Smooth muscle cell (in vitro differentiated cells): ENCODE measurements at regions not wholly inside any gene's neighbourhood (a gene's known extent, or its start where the extent isn't known, plus 50 kb on each side); places are given as distances from the start of the nearest gene placed in this dataset.

Experiments used
- DNase-seq: peaks from one replicate; lab custom pipeline; 2025; ENCODE audit not compliant: unreplicated experiment; lab: John Stamatoyannopoulos, UW
- H2AFZ ChIP-seq: fragments of 200-600 bp; sonication (generic); 2 replicates; pipeline ENCODE4 v1.6.0; 2016; ENCODE audit warnings: antibody characterized with exemption, low read depth, mild to moderate bottlenecking
- H3F3A ChIP-seq: fragments of 200-600 bp; sonication (generic); 2 replicates; pipeline ENCODE4 v1.6.0; 2017; ENCODE audit warnings: antibody characterized with exemption, low read depth
- H3K27ac ChIP-seq: fragments of 200-600 bp; sonication (generic); 2 replicates; pipeline ENCODE4 v1.5.1; 2016; ENCODE audit warnings: low read depth, mild to moderate bottlenecking
- H3K27me3 ChIP-seq: fragments of 200-600 bp; sonication (generic); 2 replicates; pipeline ENCODE4 v1.6.1; 2016; ENCODE audit warnings: low read depth, mild to moderate bottlenecking
- H3K36me3 ChIP-seq: fragments of 200-600 bp; sonication (generic); 2 replicates; pipeline ENCODE4 v1.5.1; 2016; ENCODE audit warnings: low read depth
- H3K4me1 ChIP-seq: fragments of 200-600 bp; sonication (generic); 2 replicates; pipeline ENCODE4 v1.5.1; 2016; ENCODE audit warnings: low read depth
- H3K4me2 ChIP-seq: fragments of 200-600 bp; sonication (generic); 2 replicates; pipeline ENCODE4 v1.6.0; 2016; ENCODE audit warnings: mild to moderate bottlenecking
- H3K4me3 ChIP-seq: fragments of 200-600 bp; sonication (generic); 2 replicates; pipeline ENCODE4 v1.5.1; 2016; ENCODE audit warnings: mild to moderate bottlenecking
- H3K79me2 ChIP-seq: fragments of 200-600 bp; sonication (generic); 2 replicates; pipeline ENCODE4 v1.6.0; 2016; ENCODE audit warnings: low read depth, mild to moderate bottlenecking
- H3K9ac ChIP-seq: fragments of 200-600 bp; sonication (generic); 2 replicates; pipeline ENCODE4 v1.6.0; 2016; ENCODE audit warnings: low read depth
- H3K9me3 ChIP-seq: fragments of 200-600 bp; sonication (generic); replicated peaks from 2 replicates; pipeline ENCODE4 v1.5.1; 2016; ENCODE audit warnings: low read depth
- H4K20me1 ChIP-seq: fragments of 200-600 bp; sonication (generic); 2 replicates; pipeline ENCODE4 v1.6.0; 2016; ENCODE audit warnings: low read depth
- WGBS: methylation state at CpG from one replicate; pipeline ENCODE4 v1.1.7; 2016; ENCODE audit warnings: low lambda C conversion rate; 5-methylcytosine and 5-hydroxymethylcytosine counted together
- TF ChIP-seq, protein P1 (sequence below): fragments of 200-600 bp; sonication (generic); IDR thresholded peaks from 2 replicates; pipeline ENCODE4 v1.5.1; 2017; ENCODE audit warnings: borderline replicate concordance, mild to moderate bottlenecking, antibody characterized with exemption; ENCODE audit not compliant: insufficient read depth, poor library complexity, severe bottlenecking

DNA sequence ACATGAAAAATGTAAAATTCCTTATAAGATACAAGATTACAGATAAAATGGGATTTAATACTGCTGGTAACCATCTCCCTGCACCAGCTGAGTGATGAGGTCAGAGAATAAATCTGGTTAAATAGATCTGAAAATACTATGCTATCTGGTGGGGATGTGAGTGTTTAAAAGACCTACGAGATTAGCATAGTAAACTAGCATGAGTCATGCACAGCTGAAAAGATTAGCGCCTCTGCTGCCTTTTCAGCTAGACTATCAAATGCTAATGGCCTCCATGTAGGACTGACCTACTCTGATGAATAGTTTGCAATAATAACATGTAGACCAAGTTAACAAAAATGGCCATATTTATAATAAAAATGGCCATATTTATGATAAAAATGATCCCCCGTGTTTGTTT lies 553.3 kb downstream of the C6orf118 start:
- Histone ChIP-seq H3K79me2 (no peaks in the 10 kb centered on the region), H3K4me3 (no peak overlapping the region), H3K27ac (no peak overlapping the region), H3K27me3 (no peaks in the 10 kb centered on the region), H3K4me1 (peaks cover 15% of the 10 kb centered on the region), H3F3A (peaks cover 3% of the 10 kb centered on the region), H3K9me3 (no peaks in the 10 kb centered on the region), H2AFZ (no peak overlapping the region), H3K4me2 (no peak overlapping the region), H4K20me1 (no peaks in the 10 kb centered on the region), H3K9ac (no peak overlapping the region), H3K36me3 (no peaks in the 10 kb centered on the region)
- 37% methylated on average over 3 of the region's 3 CpGs for WGBS
- TF ChIP-seq, protein P1, sequence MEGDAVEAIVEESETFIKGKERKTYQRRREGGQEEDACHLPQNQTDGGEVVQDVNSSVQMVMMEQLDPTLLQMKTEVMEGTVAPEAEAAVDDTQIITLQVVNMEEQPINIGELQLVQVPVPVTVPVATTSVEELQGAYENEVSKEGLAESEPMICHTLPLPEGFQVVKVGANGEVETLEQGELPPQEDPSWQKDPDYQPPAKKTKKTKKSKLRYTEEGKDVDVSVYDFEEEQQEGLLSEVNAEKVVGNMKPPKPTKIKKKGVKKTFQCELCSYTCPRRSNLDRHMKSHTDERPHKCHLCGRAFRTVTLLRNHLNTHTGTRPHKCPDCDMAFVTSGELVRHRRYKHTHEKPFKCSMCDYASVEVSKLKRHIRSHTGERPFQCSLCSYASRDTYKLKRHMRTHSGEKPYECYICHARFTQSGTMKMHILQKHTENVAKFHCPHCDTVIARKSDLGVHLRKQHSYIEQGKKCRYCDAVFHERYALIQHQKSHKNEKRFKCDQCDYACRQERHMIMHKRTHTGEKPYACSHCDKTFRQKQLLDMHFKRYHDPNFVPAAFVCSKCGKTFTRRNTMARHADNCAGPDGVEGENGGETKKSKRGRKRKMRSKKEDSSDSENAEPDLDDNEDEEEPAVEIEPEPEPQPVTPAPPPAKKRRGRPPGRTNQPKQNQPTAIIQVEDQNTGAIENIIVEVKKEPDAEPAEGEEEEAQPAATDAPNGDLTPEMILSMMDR = no peak
- DNase-seq = no peak

DNA sequence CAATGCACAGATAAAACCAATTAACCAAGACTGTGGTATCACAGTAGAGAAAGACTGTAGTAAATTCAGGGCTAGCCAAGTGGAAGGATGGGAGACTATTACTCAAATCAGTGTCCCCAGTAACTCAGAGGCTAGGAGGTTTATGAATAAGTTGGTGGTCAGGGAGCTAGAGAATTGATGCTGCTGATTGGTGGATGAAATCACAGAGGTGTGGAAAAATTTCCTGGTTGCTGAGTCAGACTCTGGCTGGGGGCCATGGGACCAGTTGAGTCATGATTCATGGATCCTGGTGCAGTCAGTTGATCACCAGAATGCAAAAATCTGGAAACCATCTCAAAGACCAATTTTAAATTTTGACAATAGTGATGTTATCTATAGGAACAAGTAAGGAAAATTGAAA lies 555.9 kb downstream of the C6orf118 start:
- Histone ChIP-seq H3K27ac (no peak overlapping the region), H4K20me1 (no peaks in the 10 kb centered on the region), H3K9ac (no peak overlapping the region), H3F3A (peaks cover 14% of the 10 kb centered on the region), H3K4me2 (no peak overlapping the region), H3K79me2 (no peaks in the 10 kb centered on the region), H3K9me3 (no peaks in the 10 kb centered on the region), H3K36me3 (no peaks in the 10 kb centered on the region), H3K27me3 (no peaks in the 10 kb centered on the region), H3K4me3 (no peak overlapping the region), H3K4me1 (peaks cover 15% of the 10 kb centered on the region), H2AFZ (no peak overlapping the region)
- TF ChIP-seq, protein P1 = no peak
- no peak for DNase-seq

DNA sequence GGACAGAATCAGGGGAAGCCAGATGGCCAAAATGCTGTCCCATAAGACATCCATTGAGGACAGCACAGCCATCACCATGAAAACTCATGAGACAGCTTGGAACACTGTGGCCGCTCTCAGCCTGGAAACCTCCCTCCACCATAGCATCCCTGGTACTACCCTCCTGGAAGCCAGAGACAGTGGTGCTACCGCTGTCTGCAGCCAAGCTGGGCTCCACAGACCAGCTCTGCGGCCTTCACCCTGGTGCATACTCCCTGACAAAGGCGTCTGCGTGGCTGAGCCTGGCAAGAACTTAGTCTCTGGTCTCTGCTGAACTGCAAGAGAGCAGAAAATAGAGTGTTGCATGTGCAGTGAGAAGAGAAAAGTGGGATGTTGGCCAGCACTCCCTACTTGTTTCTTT lies 558.0 kb downstream of the C6orf118 start:
- H3K79me2 ChIP-seq = no peaks in the 10 kb centered on the region
- H3K9ac ChIP-seq = no peak overlapping the region
- no peak overlapping the region for H3K4me2 ChIP-seq
- H2AFZ ChIP-seq = no peak overlapping the region
- H3K27me3 ChIP-seq = no peaks in the 10 kb centered on the region
- no peaks in the 10 kb centered on the region for H3K36me3 ChIP-seq
- TF ChIP-seq, protein P1 = no peak
- H3K4me3 ChIP-seq = no peak overlapping the region
- DNase-seq = no peak
- H3K4me1 ChIP-seq = peaks cover 11% of the 10 kb centered on the region
- H3K9me3 ChIP-seq = no peaks in the 10 kb centered on the region
- no peak overlapping the region for H3K27ac ChIP-seq
- 89% methylated on average over 5 of the region's 5 CpGs for WGBS
- H4K20me1 ChIP-seq = no peaks in the 10 kb centered on the region
- peaks cover 16% of the 10 kb centered on the region for H3F3A ChIP-seq

DNA sequence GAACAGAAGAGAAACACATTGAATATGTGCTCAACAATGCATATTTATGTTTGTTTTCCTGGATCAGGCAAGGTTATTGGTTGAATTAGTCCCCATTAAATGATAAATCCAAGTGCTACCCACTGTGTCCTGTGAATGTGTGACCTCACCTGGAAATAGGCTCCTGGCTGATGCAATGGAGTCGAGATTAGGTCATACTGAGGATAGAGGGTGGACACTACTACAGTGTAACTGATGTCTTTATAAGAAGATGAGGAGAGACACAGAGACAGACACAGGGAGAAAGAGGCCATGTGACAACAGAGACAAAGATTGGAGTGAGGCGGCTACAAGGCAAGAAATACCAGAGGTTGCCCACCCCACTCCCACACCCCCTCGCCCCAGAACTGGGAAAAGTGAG lies 559.3 kb downstream of the C6orf118 start:
- DNase-seq = no peak
- Histone ChIP-seq H3K4me2 (peak overlapping the region; percentile 72), H3F3A (peaks cover 16% of the 10 kb centered on the region), H3K27me3 (no peaks in the 10 kb centered on the region), H3K4me1 (peaks cover 5% of the 10 kb centered on the region), H4K20me1 (no peaks in the 10 kb centered on the region), H3K79me2 (no peaks in the 10 kb centered on the region), H2AFZ (no peak overlapping the region), H3K9me3 (no peaks in the 10 kb centered on the region), H3K27ac (peak overlapping the region; percentile 68), H3K36me3 (no peaks in the 10 kb centered on the region), H3K9ac (no peak overlapping the region), H3K4me3 (no peak overlapping the region)
- 85% methylated on average over 3 of the region's 3 CpGs for WGBS
- TF ChIP-seq, protein P1 = no peak
